ENCODE measurements at regions not wholly inside any gene's neighbourhood (a gene's known extent, or its start where the extent isn't known, plus 50 kb on each side); places are given as distances from the start of the nearest gene placed in this dataset.

- no peak for TF ChIP-seq CTCF (IDR thresholded peaks at IDR 0.05)
- no peak for TF ChIP-seq POLR2A (IDR thresholded peaks at IDR 0.05)
Observed at GRCh38 chr4:138741766-138742377, 273.7 kb upstream of the NOCT start.
